ENCODE measurements at regions not wholly inside any gene's neighbourhood (a gene's known extent, or its start where the extent isn't known, plus 50 kb on each side); places are given as distances from the start of the nearest gene placed in this dataset.

GRCh38 chrX:8232406-8232805, 61.3 kb upstream of the VCX2 start:
- no peak overlapping the region for H3K27ac ChIP-seq (ENCODE audit: low read length)
- Mint-ChIP-seq H3K36me3 (no peaks in the 10 kb centered on the region), H3K27ac (no peak overlapping the region), H3K4me1 (no peaks in the 10 kb centered on the region), H3K4me3 (no peak overlapping the region), H3K27me3 (ENCODE audit: low read depth in 2 of 2) (no peaks in the 10 kb centered on the region), H3K9me3 (peaks cover 0 to 5% of the 10 kb centered on the region in 2 donors)
- ATAC-seq (no peak), DNase-seq (no peak)
- intact Hi-C loops (cut with micrococcal nuclease), result no loop called here
- H3K4me3 ChIP-seq (ENCODE audit: low read length), result no peak overlapping the region
- TF ChIP-seq CTCF (IDR thresholded peaks at IDR 0.05), result no peak
- WGBS (ENCODE audit: insufficient coverage), result no CpG with 5 or more reads among the region's 2 CpGs
- H3K9me3 ChIP-seq (ENCODE audit: control insufficient read depth, insufficient read depth, low read length), result no peaks in the 10 kb centered on the region
- no peaks in the 10 kb centered on the region for H3K36me3 ChIP-seq (ENCODE audit: control insufficient read depth, insufficient read depth, low read length)
- no peaks in the 10 kb centered on the region for H3K4me1 ChIP-seq (ENCODE audit: control insufficient read depth, insufficient read depth, low read length)
- no peaks in the 10 kb centered on the region for H3K27me3 ChIP-seq (ENCODE audit: control insufficient read depth, insufficient read depth, low read length)

GRCh38 chrX:8233091-8233490, 62.0 kb upstream of the VCX2 start:
- ATAC-seq, result no peak
- H3K4me1 Mint-ChIP-seq, result no peaks in the 10 kb centered on the region
- H3K27me3 Mint-ChIP-seq (ENCODE audit: low read depth in 2 of 2), result no peaks in the 10 kb centered on the region
- intact Hi-C loops (cut with micrococcal nuclease), result no loop called here
- Histone ChIP-seq H3K4me1 (ENCODE audit: control insufficient read depth, insufficient read depth, low read length) (no peaks in the 10 kb centered on the region), H3K36me3 (ENCODE audit: control insufficient read depth, insufficient read depth, low read length) (no peaks in the 10 kb centered on the region), H3K4me3 (ENCODE audit: low read length) (no peak overlapping the region), H3K27ac (ENCODE audit: low read length) (no peak overlapping the region), H3K9me3 (ENCODE audit: control insufficient read depth, insufficient read depth, low read length) (no peaks in the 10 kb centered on the region), H3K27me3 (ENCODE audit: control insufficient read depth, insufficient read depth, low read length) (no peaks in the 10 kb centered on the region)
- peaks cover 0 to 7% of the 10 kb centered on the region in 2 donors for H3K9me3 Mint-ChIP-seq
- H3K36me3 Mint-ChIP-seq, result no peaks in the 10 kb centered on the region
- 100% methylated on average over 1 of the region's 2 CpGs for WGBS (ENCODE audit: insufficient coverage)
- DNase-seq, result no peak
- TF ChIP-seq CTCF (IDR thresholded peaks at IDR 0.05), result no peak
- no peak overlapping the region for H3K4me3 Mint-ChIP-seq
- H3K27ac Mint-ChIP-seq, result no peak overlapping the region

GRCh38 chrX:8235026-8235425, 64.0 kb upstream of the VCX2 start:
- TF ChIP-seq CTCF (IDR thresholded peaks at IDR 0.05), result no peak
- H3K27ac ChIP-seq (ENCODE audit: low read length), result no peak overlapping the region
- intact Hi-C loops (cut with micrococcal nuclease), result no loop called here
- H3K27ac Mint-ChIP-seq, result no peak overlapping the region
- peaks cover 0 to 7% of the 10 kb centered on the region in 2 donors for H3K9me3 Mint-ChIP-seq
- H3K36me3 Mint-ChIP-seq, result no peaks in the 10 kb centered on the region
- no peaks in the 10 kb centered on the region for H3K4me1 ChIP-seq (ENCODE audit: control insufficient read depth, insufficient read depth, low read length)
- H3K27me3 ChIP-seq (ENCODE audit: control insufficient read depth, insufficient read depth, low read length), result no peaks in the 10 kb centered on the region
- no peaks in the 10 kb centered on the region for H3K27me3 Mint-ChIP-seq (ENCODE audit: low read depth in 2 of 2)
- DNase-seq (no peak), ATAC-seq (no peak)
- no peak overlapping the region for H3K4me3 ChIP-seq (ENCODE audit: low read length)
- no peaks in the 10 kb centered on the region for H3K4me1 Mint-ChIP-seq
- no peak overlapping the region for H3K4me3 Mint-ChIP-seq
- no peaks in the 10 kb centered on the region for H3K9me3 ChIP-seq (ENCODE audit: control insufficient read depth, insufficient read depth, low read length)
- H3K36me3 ChIP-seq (ENCODE audit: control insufficient read depth, insufficient read depth, low read length), result no peaks in the 10 kb centered on the region

- DNase-seq (no peak), ATAC-seq (no peak)
- Mint-ChIP-seq H3K4me3 (no peak overlapping the region), H3K27me3 (ENCODE audit: low read depth in 2 of 2) (no peaks in the 10 kb centered on the region), H3K4me1 (no peaks in the 10 kb centered on the region), H3K27ac (no peak overlapping the region), H3K9me3 (peaks cover 6 to 15% of the 10 kb centered on the region in 2 donors), H3K36me3 (no peaks in the 10 kb centered on the region)
- Histone ChIP-seq H3K4me3 (ENCODE audit: low read length) (no peak overlapping the region), H3K27me3 (ENCODE audit: control insufficient read depth, insufficient read depth, low read length) (no peaks in the 10 kb centered on the region), H3K4me1 (ENCODE audit: control insufficient read depth, insufficient read depth, low read length) (no peaks in the 10 kb centered on the region), H3K9me3 (ENCODE audit: control insufficient read depth, insufficient read depth, low read length) (no peaks in the 10 kb centered on the region), H3K36me3 (ENCODE audit: control insufficient read depth, insufficient read depth, low read length) (no peaks in the 10 kb centered on the region), H3K27ac (ENCODE audit: low read length) (no peak overlapping the region)
- intact Hi-C loops (cut with micrococcal nuclease), result no loop called here
- no peak for TF ChIP-seq CTCF (IDR thresholded peaks at IDR 0.05)
- 92% methylated on average over 5 of the region's 6 CpGs for WGBS (ENCODE audit: insufficient coverage)
Measured at GRCh38 chrX:8237718-8238117, 66.7 kb upstream of the VCX2 start.
